GM12878 (cell line): ENCODE measurements at regions not wholly inside any gene's neighbourhood (a gene's known extent, or its start where the extent isn't known, plus 50 kb on each side); places are given as distances from the start of the nearest gene placed in this dataset.

ENCODE experiments used
- ATF7 ChIP-seq: fragments of 450-650 bp; IDR thresholded peaks from 2 replicates; pipeline ENCODE4 v1.6.1; 2016; ENCODE audit warnings: low read depth, mild to moderate bottlenecking
- POLR2AphosphoS5 ChIP-seq: IDR thresholded peaks from 2 replicates; pipeline ENCODE4 v1.6.1; 2011; ENCODE audit warnings: mild to moderate bottlenecking, low read length, inconsistent platforms

DNA sequence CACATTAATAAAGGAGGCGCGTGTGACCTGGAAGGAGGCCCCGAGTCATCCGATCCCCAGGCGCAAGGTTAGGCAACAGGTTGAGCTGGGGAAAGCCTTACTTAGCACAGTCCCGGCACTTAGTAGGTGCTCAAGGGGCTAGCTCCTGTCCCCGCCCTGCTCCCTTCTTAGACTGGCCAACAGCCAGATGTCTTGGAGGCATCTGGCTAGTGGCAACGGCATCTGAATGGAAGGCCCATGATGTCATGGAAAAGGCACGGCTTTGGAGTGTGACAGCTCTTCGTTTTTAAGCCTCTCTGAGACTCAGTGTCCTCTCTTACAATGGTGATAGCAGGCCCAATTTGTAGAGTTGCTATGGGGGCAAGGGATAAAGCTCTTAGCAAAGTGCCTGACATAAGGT lies 258.3 kb downstream of the CYRIA start:
- TF ChIP-seq POLR2AphosphoS5 = no peak
- no peak for TF ChIP-seq ATF7
